Right lobe of liver (tissue), 4 donors: ENCODE measurements at regions not wholly inside any gene's neighbourhood (a gene's known extent, or its start where the extent isn't known, plus 50 kb on each side); places are given as distances from the start of the nearest gene placed in this dataset.

Source experiments
- CTCF ChIP-seq, 4 donors: fragments of 200-600 bp in 3 of 4; fragments of 450-650 bp in 1 of 4; IDR thresholded peaks; one replicate each; pipeline versions ENCODE4 v1.5.1 to v1.8.0; 2016 to 2022; ENCODE audit warnings: antibody characterized with exemption in 4 of 4, mild to moderate bottlenecking in 2 of 4
- POLR2A ChIP-seq: fragments of 450-650 bp; IDR thresholded peaks from one replicate; pipeline ENCODE4 v1.6.1; 2017; ENCODE audit warnings: antibody characterized with exemption, mild to moderate bottlenecking
- donor health status: DM: no; HTN: no; CAD: no.
- donor health status: DM: no; HTN: no; CAD: no.
- donor health status: DM: no; HTN: yes; CAD: no.

GRCh38 chr2:236871500-236872001, 214.1 kb upstream of the COPS8 start:
- TF ChIP-seq CTCF (IDR thresholded peaks at IDR 0.05) (no peak), POLR2A (no peak)
